Endodermal cell (in vitro differentiated cells): ENCODE measurements at regions not wholly inside any gene's neighbourhood (a gene's known extent, or its start where the extent isn't known, plus 50 kb on each side); places are given as distances from the start of the nearest gene placed in this dataset.

Experiments
- DNase-seq: peaks from one replicate; pipeline ENCODE4 v3.0.0-alpha.2; 2017
- H3K27ac ChIP-seq: 2 replicates; pipeline ENCODE4 v1.5.1; 2013; ENCODE audit warnings: mild to moderate bottlenecking, low read depth, low read length, moderate library complexity
- H3K27me3 ChIP-seq: 2 replicates; pipeline ENCODE4 v1.6.1; 2013; ENCODE audit warnings: mild to moderate bottlenecking, low read length, moderate library complexity; ENCODE audit not compliant: insufficient read depth, control insufficient read depth, poor library complexity, severe bottlenecking
- H3K36me3 ChIP-seq: 2 replicates; pipeline ENCODE4 v1.7.0; 2013; ENCODE audit warnings: mild to moderate bottlenecking, low read length, moderate library complexity; ENCODE audit not compliant: control insufficient read depth, insufficient read depth
- H3K4me1 ChIP-seq: one replicate; pipeline ENCODE4 v1.7.0; 2013; ENCODE audit warnings: low read length; ENCODE audit not compliant: control insufficient read depth, insufficient read depth
- H3K4me3 ChIP-seq: 2 replicates; pipeline ENCODE4 v1.5.1; 2013; ENCODE audit warnings: mild to moderate bottlenecking, low read length, moderate library complexity
- H3K9ac ChIP-seq: 2 replicates; pipeline ENCODE4 v1.6.1; 2013; ENCODE audit warnings: mild to moderate bottlenecking, low read length, moderate library complexity; ENCODE audit not compliant: poor library complexity, severe bottlenecking; ENCODE audit errors: extremely low read depth
- H3K9me3 ChIP-seq: 2 replicates; pipeline ENCODE4 v1.6.1; 2013; ENCODE audit warnings: mild to moderate bottlenecking, low read length, moderate library complexity; ENCODE audit not compliant: control insufficient read depth
- H3K27ac Mint-ChIP-seq: 2 replicates; pipeline ENCODE4 v1.8.0; 2020; ENCODE audit warnings: mixed read lengths
- H3K27me3 Mint-ChIP-seq: 2 replicates; pipeline ENCODE4 v1.8.0; 2021; ENCODE audit warnings: mild to moderate bottlenecking, mixed read lengths; ENCODE audit not compliant: insufficient read depth
- H3K36me3 Mint-ChIP-seq: 2 replicates; pipeline ENCODE4 v1.8.0; 2020; ENCODE audit warnings: low read depth, mixed read lengths
- H3K4me1 Mint-ChIP-seq: 2 replicates; pipeline ENCODE4 v1.8.0; 2020; ENCODE audit warnings: mixed read lengths
- H3K4me3 Mint-ChIP-seq: 2 replicates; pipeline ENCODE4 v1.8.0; 2020; ENCODE audit warnings: mild to moderate bottlenecking, moderate library complexity, mixed read lengths
- H3K9me3 Mint-ChIP-seq: 2 replicates; pipeline ENCODE4 v1.8.0; 2020; ENCODE audit warnings: mild to moderate bottlenecking, mixed read lengths
- WGBS, 2 experiments: methylation state at CpG; one replicate each; pipeline versions ENCODE4 v1.1.5 to v1.1.7; 2013; ENCODE audit warnings: missing lambda C conversion rate in 2 of 2, mixed read lengths in 1 of 2; ENCODE audit not compliant: insufficient coverage in 1 of 2, insufficient read length in 1 of 2; 5-methylcytosine and 5-hydroxymethylcytosine counted together
- TF ChIP-seq, protein P1 (sequence below): fragments of 200-600 bp; sonication (generic); conservative IDR thresholded peaks from 2 replicates; pipeline ENCODE4 v1.5.0; 2021; ENCODE audit warnings: antibody characterized with exemption, mild to moderate bottlenecking

DNA sequence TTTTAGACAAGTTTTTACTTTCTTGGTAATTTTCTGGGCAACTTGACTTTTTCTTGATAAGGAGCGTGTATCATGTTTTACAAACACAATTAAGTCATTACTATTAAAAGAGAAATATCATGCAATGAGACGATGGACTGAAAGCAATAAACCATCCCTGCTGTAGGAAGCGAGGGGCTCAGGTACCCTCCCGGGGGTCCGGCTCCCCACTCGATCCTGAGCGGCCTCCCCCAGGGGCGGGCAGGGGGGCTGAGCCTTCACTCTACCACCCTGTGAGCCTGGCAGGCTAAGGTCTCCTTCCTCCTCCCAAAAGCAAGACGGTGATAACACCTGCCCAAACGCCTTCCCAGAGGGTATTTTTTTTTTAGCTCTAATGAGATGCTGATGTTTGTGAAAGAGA, 51.8 kb upstream of the ADGRA1 start:
- H3K9me3 Mint-ChIP-seq, result no peaks in the 10 kb centered on the region
- no peaks in the 10 kb centered on the region for H3K36me3 ChIP-seq
- H3K36me3 Mint-ChIP-seq, result no peaks in the 10 kb centered on the region
- WGBS, 2 experiments, result 86 to 88% methylated on average over 7 to 10 of the region's 10 CpGs
- no peak overlapping the region for H3K27ac Mint-ChIP-seq
- no peak overlapping the region for H3K27ac ChIP-seq
- TF ChIP-seq, protein P1, sequence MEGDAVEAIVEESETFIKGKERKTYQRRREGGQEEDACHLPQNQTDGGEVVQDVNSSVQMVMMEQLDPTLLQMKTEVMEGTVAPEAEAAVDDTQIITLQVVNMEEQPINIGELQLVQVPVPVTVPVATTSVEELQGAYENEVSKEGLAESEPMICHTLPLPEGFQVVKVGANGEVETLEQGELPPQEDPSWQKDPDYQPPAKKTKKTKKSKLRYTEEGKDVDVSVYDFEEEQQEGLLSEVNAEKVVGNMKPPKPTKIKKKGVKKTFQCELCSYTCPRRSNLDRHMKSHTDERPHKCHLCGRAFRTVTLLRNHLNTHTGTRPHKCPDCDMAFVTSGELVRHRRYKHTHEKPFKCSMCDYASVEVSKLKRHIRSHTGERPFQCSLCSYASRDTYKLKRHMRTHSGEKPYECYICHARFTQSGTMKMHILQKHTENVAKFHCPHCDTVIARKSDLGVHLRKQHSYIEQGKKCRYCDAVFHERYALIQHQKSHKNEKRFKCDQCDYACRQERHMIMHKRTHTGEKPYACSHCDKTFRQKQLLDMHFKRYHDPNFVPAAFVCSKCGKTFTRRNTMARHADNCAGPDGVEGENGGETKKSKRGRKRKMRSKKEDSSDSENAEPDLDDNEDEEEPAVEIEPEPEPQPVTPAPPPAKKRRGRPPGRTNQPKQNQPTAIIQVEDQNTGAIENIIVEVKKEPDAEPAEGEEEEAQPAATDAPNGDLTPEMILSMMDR, result no peak
- H3K9me3 ChIP-seq, result no peaks in the 10 kb centered on the region
- H3K4me1 Mint-ChIP-seq, result peaks cover 16% of the 10 kb centered on the region
- no peak overlapping the region for H3K4me3 Mint-ChIP-seq
- no peak overlapping the region for H3K4me3 ChIP-seq
- no peaks in the 10 kb centered on the region for H3K27me3 ChIP-seq
- H3K4me1 ChIP-seq, result peaks cover 11% of the 10 kb centered on the region
- peaks cover under 1% of the 10 kb centered on the region for H3K27me3 Mint-ChIP-seq
- H3K9ac ChIP-seq, result no peak overlapping the region
- no peak for DNase-seq

DNA sequence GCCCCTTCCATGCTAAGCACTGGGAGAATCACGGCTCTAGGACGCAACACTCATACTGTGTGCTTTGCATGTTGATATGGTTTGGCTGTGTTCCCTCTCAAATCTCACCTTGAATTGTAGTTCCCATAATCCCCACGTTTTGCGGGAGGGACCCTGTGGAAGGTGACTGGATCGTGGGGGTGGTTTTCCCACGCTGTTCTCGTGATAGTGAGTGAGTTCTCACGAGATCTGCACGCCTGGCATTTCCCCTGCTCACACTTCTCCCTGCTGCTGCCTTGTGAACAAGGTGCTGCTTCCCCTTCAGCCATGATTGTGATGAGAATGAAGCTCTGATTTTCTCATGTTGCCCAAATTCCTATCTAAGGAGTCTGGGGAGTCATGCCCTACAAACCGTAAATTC, 53.0 kb upstream of the ADGRA1 start:
- Histone ChIP-seq H3K9me3 (no peaks in the 10 kb centered on the region), H3K27ac (no peak overlapping the region), H3K9ac (no peak overlapping the region), H3K27me3 (no peaks in the 10 kb centered on the region), H3K36me3 (no peaks in the 10 kb centered on the region), H3K4me1 (peaks cover 11% of the 10 kb centered on the region), H3K4me3 (no peak overlapping the region)
- WGBS, 2 experiments, result 91 to 94% methylated on average over 5 to 10 of the region's 10 CpGs
- TF ChIP-seq, protein P1, result no peak
- no peaks in the 10 kb centered on the region for H3K36me3 Mint-ChIP-seq
- H3K4me1 Mint-ChIP-seq, result peaks cover 18% of the 10 kb centered on the region
- no peak overlapping the region for H3K27ac Mint-ChIP-seq
- no peak overlapping the region for H3K4me3 Mint-ChIP-seq
- H3K9me3 Mint-ChIP-seq, result no peaks in the 10 kb centered on the region
- no peak for DNase-seq
- peaks cover 6% of the 10 kb centered on the region for H3K27me3 Mint-ChIP-seq

- no peak overlapping the region for H3K4me3 Mint-ChIP-seq
- H3K27ac Mint-ChIP-seq, result no peak overlapping the region
- Histone ChIP-seq H3K9me3 (no peaks in the 10 kb centered on the region), H3K9ac (no peak overlapping the region), H3K4me3 (no peak overlapping the region), H3K27me3 (no peaks in the 10 kb centered on the region), H3K36me3 (no peaks in the 10 kb centered on the region), H3K4me1 (peaks cover 11% of the 10 kb centered on the region), H3K27ac (no peak overlapping the region)
- TF ChIP-seq, protein P1, result no peak
- DNase-seq, result no peak
- peaks cover 6% of the 10 kb centered on the region for H3K27me3 Mint-ChIP-seq
- no peaks in the 10 kb centered on the region for H3K36me3 Mint-ChIP-seq
- 93 to 96% methylated on average over 10 of the region's 10 CpGs for WGBS, 2 experiments
- no peaks in the 10 kb centered on the region for H3K9me3 Mint-ChIP-seq
- H3K4me1 Mint-ChIP-seq, result peaks cover 18% of the 10 kb centered on the region
These were observed 53.6 kb upstream of the ADGRA1 start for GRCh38 chr10:133034092-133034491.
